Dendritic cell treated with granulocyte-macrophage colony-stimulating factor and Interleukin-4, amounts not matched to agents 40 ng/mL and 50 ng/mL, for 4 days (primary cell): ENCODE measurements at regions not wholly inside any gene's neighbourhood (a gene's known extent, or its start where the extent isn't known, plus 50 kb on each side); places are given as distances from the start of the nearest gene placed in this dataset.

Experiments
- H3K27ac Mint-ChIP-seq: one replicate; pipeline ENCODE4 v1.8.0; 2022; ENCODE audit warnings: mild to moderate bottlenecking, mixed read lengths
- H3K27me3 Mint-ChIP-seq: one replicate; pipeline ENCODE4 v1.8.0; 2022; ENCODE audit warnings: mild to moderate bottlenecking, mixed read lengths
- H3K36me3 Mint-ChIP-seq: one replicate; pipeline ENCODE4 v1.8.0; 2022; ENCODE audit warnings: low read depth, mixed read lengths
- H3K4me1 Mint-ChIP-seq: one replicate; pipeline ENCODE4 v1.8.0; 2022; ENCODE audit warnings: low read depth, mixed read lengths
- H3K4me3 Mint-ChIP-seq: one replicate; pipeline ENCODE4 v1.8.0; 2022; ENCODE audit warnings: mild to moderate bottlenecking, moderate library complexity, mixed read lengths
- H3K9me3 Mint-ChIP-seq: one replicate; pipeline ENCODE4 v1.8.0; 2022; ENCODE audit warnings: mixed read lengths
- intact Hi-C: fragments of 100-400 bp; cut with micrococcal nuclease; formaldehyde crosslinking; loops from one replicate; pipeline ENCODE4 v1.15.0; 2022

- intact Hi-C loops, result no loop called here
- H3K4me1 Mint-ChIP-seq, result no peaks in the 10 kb centered on the region
These were observed 664.8 kb downstream of the BRD1 start for GRCh38 chr22:49162841-49163240.

DNA sequence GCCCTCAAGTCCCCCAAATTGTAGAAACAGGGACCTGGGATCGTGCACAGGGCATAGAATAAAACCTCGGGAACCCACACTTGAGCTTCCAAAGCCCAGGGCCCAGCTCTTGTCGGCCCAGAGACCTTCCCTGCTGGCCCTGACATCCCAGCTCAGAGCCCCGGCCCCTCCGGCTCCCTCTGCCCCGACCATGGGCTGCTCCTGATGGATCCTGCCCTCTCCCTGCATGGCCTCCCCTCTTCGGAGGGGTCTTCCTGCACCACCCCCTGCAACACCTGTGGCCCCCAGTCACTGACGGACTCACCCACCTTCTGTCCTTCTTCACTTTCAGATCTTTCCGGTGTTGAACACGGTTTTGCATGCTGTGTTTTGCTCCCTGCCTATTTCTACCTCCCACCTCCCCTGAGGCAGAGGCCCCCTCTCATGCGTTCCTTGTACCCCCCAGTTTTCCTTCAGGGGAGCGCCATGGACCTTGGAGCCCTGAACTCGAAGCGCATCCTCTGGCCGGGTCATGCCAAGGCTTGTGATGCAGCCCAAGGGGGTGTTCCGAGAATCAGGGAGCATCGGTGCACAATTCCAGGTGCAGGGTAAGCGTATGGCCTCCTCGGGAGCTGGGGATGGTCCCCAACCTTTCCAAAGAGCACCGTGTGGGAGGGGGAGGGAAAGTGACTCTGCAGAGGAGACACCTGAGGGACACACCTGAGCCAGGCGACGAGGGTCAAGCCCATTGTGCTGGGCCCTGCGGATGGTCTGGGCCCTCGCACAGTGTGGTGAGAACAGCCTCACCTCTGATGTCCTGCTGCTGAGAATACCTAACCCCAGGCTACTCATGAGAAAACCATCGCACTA lies 666.4 kb downstream of the BRD1 start:
- H3K27me3 Mint-ChIP-seq, result no peaks in the 10 kb centered on the region
- H3K4me1 Mint-ChIP-seq, result no peaks in the 10 kb centered on the region
- no peak overlapping the region for H3K27ac Mint-ChIP-seq
- no peak overlapping the region for H3K4me3 Mint-ChIP-seq
- H3K36me3 Mint-ChIP-seq, result no peaks in the 10 kb centered on the region
- no peaks in the 10 kb centered on the region for H3K9me3 Mint-ChIP-seq
- intact Hi-C loops, result no loop called here

More at GRCh38 chr22:49162841-49163240, 664.8 kb downstream of the BRD1 start:
- H3K9me3 Mint-ChIP-seq, result peaks cover 2% of the 10 kb centered on the region
- H3K4me3 Mint-ChIP-seq, result no peak overlapping the region
- H3K27me3 Mint-ChIP-seq, result no peaks in the 10 kb centered on the region
- no peak overlapping the region for H3K27ac Mint-ChIP-seq
- no peaks in the 10 kb centered on the region for H3K36me3 Mint-ChIP-seq

- Mint-ChIP-seq H3K27me3 (no peaks in the 10 kb centered on the region), H3K4me1 (no peaks in the 10 kb centered on the region), H3K36me3 (no peaks in the 10 kb centered on the region), H3K4me3 (no peak overlapping the region), H3K9me3 (no peaks in the 10 kb centered on the region), H3K27ac (no peak overlapping the region)
- intact Hi-C loops, result no loop called here
These were observed 667.2 kb downstream of the BRD1 start for GRCh38 chr22:49160261-49161001.

DNA sequence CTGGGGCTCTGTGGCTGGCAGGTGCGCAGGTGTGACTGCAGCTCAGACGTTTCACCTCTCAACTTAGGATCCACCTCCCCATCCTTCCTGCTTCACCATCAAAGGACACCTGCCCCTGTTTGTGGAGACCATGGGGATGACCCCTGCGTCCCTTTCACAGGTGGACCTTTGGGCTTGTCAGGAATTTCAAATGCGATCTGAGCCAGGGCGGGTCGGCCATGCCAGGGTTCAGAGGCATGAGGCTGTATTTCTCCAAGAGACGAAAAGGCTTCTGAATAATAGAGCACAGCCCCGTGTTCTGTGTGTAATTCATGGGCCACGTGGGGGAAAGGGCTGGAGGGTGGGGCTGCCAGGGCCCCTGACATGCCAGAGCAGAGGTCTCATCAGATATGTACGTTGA lies 668.0 kb downstream of the BRD1 start:
- Mint-ChIP-seq H3K9me3 (no peaks in the 10 kb centered on the region), H3K4me1 (no peaks in the 10 kb centered on the region), H3K27ac (no peak overlapping the region), H3K4me3 (no peak overlapping the region), H3K27me3 (no peaks in the 10 kb centered on the region), H3K36me3 (no peaks in the 10 kb centered on the region)
- intact Hi-C loops, result no loop called here

DNA sequence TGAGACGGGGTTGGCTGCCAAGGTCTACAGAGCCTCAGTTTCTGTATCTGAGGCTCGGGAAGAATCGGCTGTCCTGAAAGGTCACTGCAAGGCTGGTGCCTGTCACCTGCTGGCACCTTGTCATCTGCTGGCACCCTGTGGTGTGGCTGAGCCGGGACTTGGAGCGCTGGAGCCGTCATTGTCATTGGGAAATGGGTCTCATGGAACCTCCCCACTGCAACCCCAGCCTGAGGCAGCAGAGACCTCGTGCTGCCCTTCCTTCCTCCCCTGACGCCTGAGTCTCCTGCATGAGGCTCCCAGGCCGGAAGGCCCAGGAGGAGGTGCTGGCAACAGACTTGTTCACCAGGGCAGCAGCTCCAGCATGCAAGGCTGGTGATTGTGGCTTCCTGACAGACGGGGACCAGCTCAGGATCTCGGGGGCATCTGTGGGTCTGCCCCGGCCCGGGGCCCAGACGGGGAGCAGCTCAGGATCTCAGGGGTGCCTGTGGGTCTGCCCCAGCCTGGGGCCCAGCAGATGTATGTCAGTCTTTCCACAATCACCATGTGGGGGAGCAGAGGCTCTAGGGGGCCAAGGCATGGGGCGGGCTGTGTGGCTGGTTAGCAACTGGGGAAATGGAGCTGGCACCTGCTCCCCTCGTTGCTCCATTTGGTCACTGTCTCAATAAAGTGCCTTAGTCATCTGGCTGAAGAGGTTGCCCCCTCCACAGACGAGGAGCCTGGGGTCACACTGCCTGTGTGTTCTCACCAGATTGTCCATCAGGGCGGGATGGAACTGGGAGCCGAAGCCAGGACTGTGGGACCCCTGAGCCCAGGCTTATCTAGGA lies 668.7 kb downstream of the BRD1 start:
- H3K27me3 Mint-ChIP-seq, result no peaks in the 10 kb centered on the region
- no peaks in the 10 kb centered on the region for H3K9me3 Mint-ChIP-seq
- H3K4me1 Mint-ChIP-seq, result no peaks in the 10 kb centered on the region
- H3K27ac Mint-ChIP-seq, result no peak overlapping the region
- H3K4me3 Mint-ChIP-seq, result no peak overlapping the region
- no peaks in the 10 kb centered on the region for H3K36me3 Mint-ChIP-seq
- intact Hi-C loops, result no loop called here

GRCh38 chr22:49157529-49158339 lies 669.9 kb downstream of the BRD1 start:
- Mint-ChIP-seq H3K27ac (no peak overlapping the region), H3K4me3 (no peak overlapping the region), H3K9me3 (no peaks in the 10 kb centered on the region), H3K4me1 (no peaks in the 10 kb centered on the region), H3K36me3 (no peaks in the 10 kb centered on the region), H3K27me3 (no peaks in the 10 kb centered on the region)
- intact Hi-C loops, result no loop called here

GRCh38 chr22:49156662-49157285 lies 670.9 kb downstream of the BRD1 start:
- Mint-ChIP-seq H3K4me3 (no peak overlapping the region), H3K27ac (no peak overlapping the region), H3K4me1 (no peaks in the 10 kb centered on the region), H3K36me3 (no peaks in the 10 kb centered on the region), H3K9me3 (no peaks in the 10 kb centered on the region), H3K27me3 (no peaks in the 10 kb centered on the region)
- intact Hi-C loops, result no loop called here

DNA sequence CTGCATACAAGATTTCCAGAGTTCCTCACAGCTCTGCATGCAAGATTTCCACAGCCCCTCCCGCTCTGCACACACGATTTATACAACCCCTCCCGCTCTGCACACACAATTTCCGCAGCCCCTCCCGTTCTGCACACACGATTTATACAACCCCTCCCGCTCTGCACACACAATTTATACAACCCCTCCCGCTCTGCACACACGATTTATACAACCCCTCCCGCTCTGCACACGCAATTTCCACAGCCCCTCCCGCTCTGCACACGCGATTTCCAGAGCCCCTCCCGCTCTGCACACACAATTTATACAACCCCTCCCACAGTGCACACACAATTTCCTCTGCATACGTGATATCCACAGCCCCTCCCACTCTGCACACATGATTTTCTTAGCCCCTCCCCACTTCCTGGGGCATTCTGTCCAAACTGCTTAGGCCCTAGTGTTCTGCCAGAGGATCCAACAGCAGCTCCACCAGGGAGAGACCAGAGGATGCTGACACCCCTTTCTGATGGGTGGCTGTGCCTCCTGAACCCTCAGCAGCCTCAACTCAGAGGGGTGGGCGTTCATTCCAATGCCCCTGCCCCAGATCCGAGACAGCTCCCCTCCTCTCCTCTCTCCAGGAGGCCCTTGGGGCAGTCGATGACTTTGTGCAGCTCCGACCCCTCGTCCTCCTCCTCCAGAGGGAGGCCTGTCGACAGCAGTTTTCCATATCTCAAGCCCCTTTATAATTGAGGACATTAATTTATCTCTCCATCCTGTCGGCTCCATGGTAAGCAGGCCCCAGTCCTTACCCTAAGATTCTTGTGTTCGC lies 671.7 kb downstream of the BRD1 start:
- Mint-ChIP-seq H3K4me3 (no peak overlapping the region), H3K27ac (no peak overlapping the region), H3K4me1 (no peaks in the 10 kb centered on the region)

GRCh38 chr22:49155039-49155769 lies 672.5 kb downstream of the BRD1 start:
- Mint-ChIP-seq H3K9me3 (no peaks in the 10 kb centered on the region), H3K4me3 (no peak overlapping the region), H3K27me3 (no peaks in the 10 kb centered on the region), H3K36me3 (no peaks in the 10 kb centered on the region), H3K4me1 (no peaks in the 10 kb centered on the region), H3K27ac (no peak overlapping the region)
- intact Hi-C loops, result no loop called here

More for the DNA sequence above, 671.7 kb downstream of the BRD1 start:
- Mint-ChIP-seq H3K36me3 (no peaks in the 10 kb centered on the region), H3K27me3 (no peaks in the 10 kb centered on the region), H3K9me3 (no peaks in the 10 kb centered on the region)
- intact Hi-C loops, result no loop called here

DNA sequence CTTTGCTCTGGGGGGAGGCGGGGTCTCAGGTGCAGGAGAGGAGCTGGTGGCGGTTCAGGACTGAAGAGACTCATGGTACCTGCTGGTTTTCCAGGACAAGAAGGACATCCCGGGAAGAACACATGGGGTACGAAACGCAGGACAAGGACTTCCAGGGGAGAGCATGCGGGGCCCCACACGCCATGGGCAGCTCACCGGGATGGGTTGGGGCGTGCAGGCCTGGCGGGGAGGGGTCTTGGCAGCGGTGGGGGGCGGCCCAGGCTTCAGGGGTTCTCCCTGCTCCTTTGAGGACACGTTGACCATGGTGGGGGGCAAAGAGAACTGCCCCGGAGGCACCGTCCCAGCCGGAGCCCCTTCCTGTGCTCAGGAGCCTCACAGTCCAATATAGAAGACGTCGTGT lies 673.2 kb downstream of the BRD1 start:
- Mint-ChIP-seq H3K4me1 (no peaks in the 10 kb centered on the region), H3K4me3 (no peak overlapping the region), H3K36me3 (no peaks in the 10 kb centered on the region), H3K9me3 (no peaks in the 10 kb centered on the region), H3K27me3 (no peaks in the 10 kb centered on the region), H3K27ac (no peak overlapping the region)
- intact Hi-C loops, result no loop called here

- Mint-ChIP-seq H3K36me3 (no peaks in the 10 kb centered on the region), H3K27me3 (no peaks in the 10 kb centered on the region), H3K27ac (no peak overlapping the region), H3K4me3 (no peak overlapping the region), H3K4me1 (no peaks in the 10 kb centered on the region), H3K9me3 (no peaks in the 10 kb centered on the region)
- intact Hi-C loops, result no loop called here
These were observed 673.8 kb downstream of the BRD1 start for GRCh38 chr22:49153921-49154320.
